OCI-LY7 (cell line): ENCODE measurements at regions not wholly inside any gene's neighbourhood (a gene's known extent, or its start where the extent isn't known, plus 50 kb on each side); places are given as distances from the start of the nearest gene placed in this dataset.

Source experiments
- BruUV-seq: library from RNA; stranded (reverse); fragments of 400-500 nt; replicated peaks from 2 replicates; lab custom pipeline; 2021; lab: Mats Ljungman, UMichigan
- CTCF ChIA-PET: fragments of 300-600 bp; sonication (Branson Sonifier 250); formaldehyde crosslinking; loops from one replicate; lab custom pipeline; 2022; ENCODE audit warnings: antibody characterized with exemption; ENCODE audit not compliant: unreplicated experiment; lab: Charles Lee
- POLR2A ChIA-PET: fragments of 300-600 bp; sonication (Branson Sonifier 250); formaldehyde crosslinking; loops from one replicate; lab custom pipeline; 2022; ENCODE audit warnings: antibody characterized with exemption; lab: Charles Lee
- DNase-seq: peaks from one replicate; pipeline ENCODE4 v3.0.0-alpha.2; 2015; ENCODE audit warnings: low spot score
- H2AFZ ChIP-seq: fragments of 200-600 bp; sonication (generic), shearing (Covaris generic); 2 replicates; pipeline ENCODE4 v1.6.1; 2014; ENCODE audit warnings: mild to moderate bottlenecking, antibody characterized with exemption, low read length, moderate library complexity
- H3K27ac ChIP-seq: fragments of 200-600 bp; sonication (generic); 2 replicates; pipeline ENCODE4 v1.5.1; 2014; ENCODE audit warnings: mixed run types, low read depth, mild to moderate bottlenecking, moderate library complexity, low read length, inconsistent platforms; ENCODE audit not compliant: poor library complexity, severe bottlenecking
- H3K36me3 ChIP-seq: fragments of 200-600 bp; sonication (generic); 2 replicates; pipeline ENCODE4 v1.6.1; 2014; ENCODE audit warnings: mild to moderate bottlenecking, antibody characterized with exemption, low read length, moderate library complexity, mixed read lengths; ENCODE audit not compliant: insufficient read depth
- H3K4me1 ChIP-seq: fragments of 200-600 bp; sonication (generic); 2 replicates; pipeline ENCODE4 v1.5.1; 2014; ENCODE audit warnings: mild to moderate bottlenecking, low read length; ENCODE audit not compliant: insufficient read depth, poor library complexity, severe bottlenecking
- H3K4me2 ChIP-seq: fragments of 200-600 bp; sonication (generic); 2 replicates; pipeline ENCODE4 v1.6.1; 2014; ENCODE audit warnings: mild to moderate bottlenecking, low read length
- H3K4me3 ChIP-seq: fragments of 200-600 bp; sonication (generic); 2 replicates; pipeline ENCODE4 v1.5.1; 2014; ENCODE audit warnings: mild to moderate bottlenecking, low read depth, low read length; ENCODE audit not compliant: poor library complexity, severe bottlenecking
- H3K79me2 ChIP-seq: fragments of 200-600 bp; sonication (generic); 2 replicates; pipeline ENCODE4 v1.6.1; 2016; ENCODE audit warnings: low read depth, mild to moderate bottlenecking, low read length, moderate library complexity, mixed read lengths; ENCODE audit not compliant: insufficient read depth
- H3K9me2 ChIP-seq: fragments of 200-600 bp; sonication (generic); 2 replicates; pipeline ENCODE4 v1.6.1; 2016; ENCODE audit warnings: mild to moderate bottlenecking, low read length, mixed read lengths; ENCODE audit not compliant: insufficient read depth
- H3K9me3 ChIP-seq: fragments of 200-600 bp; sonication (generic); 2 replicates; pipeline ENCODE4 v1.6.1; 2014; ENCODE audit warnings: mild to moderate bottlenecking, mixed run types, low read length, mixed read lengths
- H4K20me1 ChIP-seq: fragments of 200-600 bp; sonication (generic); 2 replicates; pipeline ENCODE4 v1.6.1; 2014; ENCODE audit warnings: mild to moderate bottlenecking, antibody characterized with exemption, low read length, moderate library complexity, mixed read lengths; ENCODE audit not compliant: insufficient read depth
- CTCF ChIP-seq: fragments of 200-600 bp; sonication (generic); conservative IDR thresholded peaks from 2 replicates; pipeline ENCODE4 v1.5.1; 2014; ENCODE audit warnings: mild to moderate bottlenecking, antibody characterized with exemption, low read length, moderate library complexity, mixed read lengths
- EZH2phosphoT487 ChIP-seq: fragments of 200-600 bp; sonication (generic); IDR thresholded peaks from 2 replicates; pipeline ENCODE4 v1.6.1; 2018; ENCODE audit warnings: low read depth, borderline replicate concordance, mild to moderate bottlenecking, mixed run types, antibody characterized with exemption, low read length, moderate library complexity, mixed read lengths
- intact Hi-C: fragments of 100-400 bp; cut with micrococcal nuclease; formaldehyde crosslinking; loops from one replicate; pipeline ENCODE4 v1.10.0; 2022; ENCODE audit not compliant: unreplicated experiment

- H3K4me3 ChIP-seq: no peak overlapping the region
- H3K9me2 ChIP-seq: no peaks in the 10 kb centered on the region
- H4K20me1 ChIP-seq: no peaks in the 10 kb centered on the region
- H3K79me2 ChIP-seq: no peaks in the 10 kb centered on the region
- no peak overlapping the region for H2AFZ ChIP-seq
- ChIA-PET CTCF (no interaction called here), POLR2A (no interaction called here)
- intact Hi-C loops: no loop called here
- BruUV-seq: no TSS peak
- TF ChIP-seq EZH2phosphoT487 (no peak), CTCF (no peak)
- H3K4me1 ChIP-seq: no peaks in the 10 kb centered on the region
- no peaks in the 10 kb centered on the region for H3K36me3 ChIP-seq
- H3K4me2 ChIP-seq: no peak overlapping the region
- H3K27ac ChIP-seq: no peak overlapping the region
- DNase-seq: no peak
- no peaks in the 10 kb centered on the region for H3K9me3 ChIP-seq
These were observed 60.9 kb upstream of the HS3ST1 start for GRCh38 chr4:11489453-11490083.

- H3K9me2 ChIP-seq: no peaks in the 10 kb centered on the region
- no TSS peak for BruUV-seq
- no peak overlapping the region for H3K4me3 ChIP-seq
- no peak for DNase-seq
- POLR2A ChIA-PET: no interaction called here
- H3K36me3 ChIP-seq: no peaks in the 10 kb centered on the region
- intact Hi-C loops: no loop called here
- no peak overlapping the region for H2AFZ ChIP-seq
- H3K4me1 ChIP-seq: no peaks in the 10 kb centered on the region
- no peaks in the 10 kb centered on the region for H4K20me1 ChIP-seq
- H3K27ac ChIP-seq: no peak overlapping the region
- CTCF ChIA-PET: no interaction called here
- H3K79me2 ChIP-seq: no peaks in the 10 kb centered on the region
- no peak overlapping the region for H3K4me2 ChIP-seq
- no peak for TF ChIP-seq CTCF
- TF ChIP-seq EZH2phosphoT487: no peak
- H3K9me3 ChIP-seq: no peaks in the 10 kb centered on the region
These were observed 60.2 kb upstream of the HS3ST1 start for GRCh38 chr4:11488657-11489452.
